HG02840 (cell line): ENCODE measurements at regions not wholly inside any gene's neighbourhood (a gene's known extent, or its start where the extent isn't known, plus 50 kb on each side); places are given as distances from the start of the nearest gene placed in this dataset.

Source experiments
- ATAC-seq: cut with Tn5 transposase; IDR thresholded peaks from one replicate; pipeline ENCODE4 v1.9.1; 2021; ENCODE audit warnings: mild to moderate bottlenecking, moderate library complexity, moderate number of reproducible peaks; ENCODE audit not compliant: unreplicated experiment, low FRiP score

- no peak for ATAC-seq
Measured at GRCh38 chr4:53921856-53922255, 142.5 kb downstream of the CHIC2 start.

- ATAC-seq, result no peak
Measured at GRCh38 chr4:53920883-53921282, 143.5 kb downstream of the CHIC2 start.

GRCh38 chr4:53920116-53920515, 144.3 kb downstream of the CHIC2 start:
- ATAC-seq, result no peak

- ATAC-seq, result no peak
Measured at GRCh38 chr4:53919535-53919934, 144.9 kb downstream of the CHIC2 start.

GRCh38 chr4:53917729-53918128, 146.7 kb downstream of the CHIC2 start:
- no peak for ATAC-seq

GRCh38 chr4:53916431-53916889, 147.9 kb downstream of the CHIC2 start:
- no peak for ATAC-seq

GRCh38 chr4:53914313-53915016, 149.9 kb downstream of the CHIC2 start:
- no peak for ATAC-seq

GRCh38 chr4:53913771-53914170, 150.6 kb downstream of the CHIC2 start:
- ATAC-seq, result no peak

GRCh38 chr4:53912766-53913497, 151.5 kb downstream of the CHIC2 start:
- no peak for ATAC-seq

- ATAC-seq, result no peak
Measured at GRCh38 chr4:53908661-53909078, 155.7 kb downstream of the CHIC2 start.

GRCh38 chr4:53907772-53908171, 156.6 kb downstream of the CHIC2 start:
- no peak for ATAC-seq

- ATAC-seq, result no peak
Measured at GRCh38 chr4:53906606-53907190, 157.7 kb downstream of the CHIC2 start.

- ATAC-seq, result no peak
Measured at GRCh38 chr4:53905941-53906377, 158.4 kb downstream of the CHIC2 start.

GRCh38 chr4:53905276-53905940, 159.0 kb downstream of the CHIC2 start:
- ATAC-seq, result no peak

GRCh38 chr4:53902786-53903185, 161.6 kb downstream of the CHIC2 start:
- ATAC-seq, result no peak

GRCh38 chr4:53900271-53900649, 164.1 kb downstream of the CHIC2 start:
- ATAC-seq, result no peak

GRCh38 chr4:53899586-53900270, 164.7 kb downstream of the CHIC2 start:
- no peak for ATAC-seq

GRCh38 chr4:53895137-53895536, 169.3 kb downstream of the CHIC2 start:
- ATAC-seq, result no peak

GRCh38 chr4:53890461-53890860, 173.9 kb downstream of the CHIC2 start:
- no peak for ATAC-seq

GRCh38 chr4:53889326-53890055, 174.9 kb downstream of the CHIC2 start:
- ATAC-seq, result no peak
